GM19239 (cell line): ENCODE measurements at regions not wholly inside any gene's neighbourhood (a gene's known extent, or its start where the extent isn't known, plus 50 kb on each side); places are given as distances from the start of the nearest gene placed in this dataset.

Experiments used
- DNase-seq: peaks from one replicate; pipeline ENCODE4 v3.0.0; 2011; ENCODE audit warnings: low spot score; ENCODE audit not compliant: insufficient read length
- FAIRE-seq: peaks from 2 replicates; lab custom pipeline; 2011; peaks lifted over from hg19 to GRCh38; lab: Jason Lieb, UNC

- no peak for FAIRE-seq
Measured at GRCh38 chr13:104106705-104107393, 1040.6 kb upstream of the SLC10A2 start.

GRCh38 chr13:104105418-104106355 lies 1039.5 kb upstream of the SLC10A2 start:
- DNase-seq (no peak), FAIRE-seq (no peak)

More at GRCh38 chr13:104106705-104107393, 1040.6 kb upstream of the SLC10A2 start:
- no peak for DNase-seq

GRCh38 chr13:104099750-104100149 lies 1033.5 kb upstream of the SLC10A2 start:
- no peak for FAIRE-seq

GRCh38 chr13:104098421-104098820 lies 1032.2 kb upstream of the SLC10A2 start:
- FAIRE-seq (no peak), DNase-seq (no peak)

More at GRCh38 chr13:104099750-104100149, 1033.5 kb upstream of the SLC10A2 start:
- DNase-seq, result no peak

GRCh38 chr13:104086759-104087158 lies 1020.5 kb upstream of the SLC10A2 start:
- no peak for DNase-seq
- no peak for FAIRE-seq

- DNase-seq, result no peak
- no peak for FAIRE-seq
Measured at GRCh38 chr13:104086210-104086609, 1020.0 kb upstream of the SLC10A2 start.

- FAIRE-seq, result no peak
- DNase-seq, result no peak
Measured at GRCh38 chr13:104085611-104086010, 1019.4 kb upstream of the SLC10A2 start.

GRCh38 chr13:104074326-104074725 lies 1008.1 kb upstream of the SLC10A2 start:
- no peak for FAIRE-seq

GRCh38 chr13:104071806-104072205 lies 1005.6 kb upstream of the SLC10A2 start:
- DNase-seq, result no peak
- no peak for FAIRE-seq

More at GRCh38 chr13:104074326-104074725, 1008.1 kb upstream of the SLC10A2 start:
- DNase-seq, result no peak

GRCh38 chr13:104065328-104065727 lies 999.1 kb upstream of the SLC10A2 start:
- DNase-seq (no peak), FAIRE-seq (no peak)

- FAIRE-seq, result no peak
Measured at GRCh38 chr13:104057861-104058260, 991.6 kb upstream of the SLC10A2 start.

GRCh38 chr13:104045907-104046306 lies 979.7 kb upstream of the SLC10A2 start:
- FAIRE-seq (no peak), DNase-seq (no peak)

More at GRCh38 chr13:104057861-104058260, 991.6 kb upstream of the SLC10A2 start:
- no peak for DNase-seq

GRCh38 chr13:104043184-104043583 lies 977.0 kb upstream of the SLC10A2 start:
- no peak for FAIRE-seq
- DNase-seq, result no peak

- FAIRE-seq, result no peak
Measured at GRCh38 chr13:104034891-104035290, 968.7 kb upstream of the SLC10A2 start.

GRCh38 chr13:104025303-104025702 lies 959.1 kb upstream of the SLC10A2 start:
- no peak for FAIRE-seq
- DNase-seq, result no peak

More at GRCh38 chr13:104034891-104035290, 968.7 kb upstream of the SLC10A2 start:
- DNase-seq, result no peak

GRCh38 chr13:104024416-104025170 lies 958.4 kb upstream of the SLC10A2 start:
- DNase-seq (no peak), FAIRE-seq (no peak)

- FAIRE-seq, result no peak
- no peak for DNase-seq
Measured at GRCh38 chr13:104021806-104022397, 955.7 kb upstream of the SLC10A2 start.

GRCh38 chr13:104017317-104017716 lies 951.1 kb upstream of the SLC10A2 start:
- FAIRE-seq, result no peak
- DNase-seq, result no peak

- DNase-seq, result no peak
- FAIRE-seq, result no peak
Measured at GRCh38 chr13:104015646-104016396, 949.6 kb upstream of the SLC10A2 start.
